HL-60/S4 treated with phorbol 12-myristate 13-acetate at 8.2 ng/mL for 4 days and 3 days (cell line): ENCODE measurements at regions not wholly inside any gene's neighbourhood (a gene's known extent, or its start where the extent isn't known, plus 50 kb on each side); places are given as distances from the start of the nearest gene placed in this dataset.
"Not testable (repeated sequence)": the region's sequence is repeated elsewhere in the genome, so short reads cannot be mapped to it uniquely, and the experiment has no call there.

ENCODE experiments used
- in situ Hi-C: fragments of 300-500 bp; cut with MboI; formaldehyde crosslinking; loops from 2 replicates; pipeline ENCODE4 v1.15.0; 2022; ENCODE audit warnings: low sequenced_read_pairs

DNA sequence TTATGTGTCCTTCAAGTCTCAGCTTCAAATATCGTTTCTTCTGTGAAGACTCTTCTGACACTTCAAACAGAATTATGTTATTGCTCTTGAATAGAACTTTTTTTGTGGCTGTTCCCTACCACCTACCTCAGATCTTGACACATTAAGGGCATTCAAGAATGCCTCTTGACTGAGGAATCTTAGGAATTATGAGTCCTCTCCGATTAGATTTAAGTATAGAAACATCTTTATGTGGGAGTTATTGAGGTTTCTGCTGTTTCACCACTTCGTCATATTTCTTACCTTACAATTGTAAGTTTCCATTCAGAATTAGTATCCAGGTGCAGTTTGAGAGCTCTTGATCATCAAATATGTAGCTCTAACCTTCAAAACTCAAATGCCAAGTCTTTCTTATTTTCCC, 324.2 kb upstream of the NUDT12 start:
- in situ Hi-C loops = no loop called here

- in situ Hi-C loops = no loop called here
Observed at GRCh38 chr5:103883143-103883542, 320.6 kb upstream of the NUDT12 start.

DNA sequence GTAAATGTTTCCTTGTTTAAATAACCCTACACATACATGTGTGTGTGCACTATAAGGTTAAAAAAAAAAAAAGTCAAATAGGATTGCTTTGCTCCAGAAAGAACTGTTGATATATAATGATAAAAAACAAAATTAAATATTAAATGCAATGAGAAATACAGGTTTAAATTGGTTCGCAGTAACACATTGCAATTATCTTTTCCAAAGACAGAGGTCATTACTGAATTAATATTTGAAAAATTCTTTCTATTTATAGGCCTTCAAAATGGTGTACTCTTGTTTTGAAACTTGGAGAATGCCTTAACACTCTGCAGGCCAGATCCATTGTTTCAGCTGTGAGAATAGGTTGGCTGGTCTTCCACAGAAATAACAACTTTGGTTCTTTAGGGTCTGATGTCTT, 319.0 kb upstream of the NUDT12 start:
- in situ Hi-C loops = no loop called here

DNA sequence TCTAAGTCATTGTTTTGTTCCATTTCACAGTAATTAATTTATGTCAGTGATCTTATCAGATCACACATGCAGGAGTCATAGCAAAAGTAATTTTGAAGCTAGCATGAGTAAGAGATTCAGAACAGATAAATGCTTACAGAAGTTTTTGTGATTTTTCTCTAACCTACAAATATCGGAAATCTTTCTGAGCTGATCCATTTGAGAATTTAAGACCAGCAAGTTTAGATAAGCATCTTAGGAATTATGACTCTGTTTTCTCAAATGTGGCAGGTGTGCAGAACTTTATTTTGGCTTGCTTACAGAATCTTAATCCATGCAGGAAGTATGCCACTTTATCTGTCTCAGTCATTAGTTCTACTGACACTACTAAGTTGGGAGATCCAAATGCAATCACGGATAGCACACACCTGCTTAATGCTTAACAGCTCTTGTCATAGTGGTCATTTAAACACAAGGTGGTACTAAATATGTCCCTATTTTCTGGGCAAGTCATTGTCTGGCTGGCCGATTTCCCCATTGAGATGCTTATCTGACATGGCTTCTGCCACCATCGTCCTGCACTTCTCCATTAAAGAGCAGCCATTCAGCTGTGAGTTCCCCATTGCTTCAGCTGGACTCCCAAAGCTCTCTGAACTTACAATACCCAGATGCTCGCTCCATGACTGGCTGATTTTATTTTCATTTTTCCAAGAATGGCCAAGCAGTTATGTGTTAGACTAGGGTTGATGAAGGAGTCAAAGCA, 305.4 kb upstream of the NUDT12 start:
- in situ Hi-C loops = no loop called here

DNA sequence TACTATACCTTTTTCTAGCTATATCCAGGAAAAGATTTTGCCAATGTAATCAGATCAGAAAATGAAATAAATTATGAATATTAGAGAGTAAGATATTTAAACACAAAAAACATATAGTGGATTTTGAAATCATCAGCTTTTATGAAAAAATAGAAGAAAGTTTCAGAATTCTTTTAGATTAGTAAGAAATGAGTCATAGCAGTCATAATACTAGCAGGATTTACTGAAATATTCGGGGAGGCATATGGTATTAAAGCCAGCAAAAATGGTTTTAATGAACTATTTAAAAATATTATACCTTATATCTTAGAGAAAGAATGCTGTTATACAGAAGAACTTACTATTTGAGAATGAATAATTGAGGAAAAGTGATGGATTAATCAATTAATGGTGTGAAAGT, 303.6 kb upstream of the NUDT12 start:
- in situ Hi-C loops = no loop called here

DNA sequence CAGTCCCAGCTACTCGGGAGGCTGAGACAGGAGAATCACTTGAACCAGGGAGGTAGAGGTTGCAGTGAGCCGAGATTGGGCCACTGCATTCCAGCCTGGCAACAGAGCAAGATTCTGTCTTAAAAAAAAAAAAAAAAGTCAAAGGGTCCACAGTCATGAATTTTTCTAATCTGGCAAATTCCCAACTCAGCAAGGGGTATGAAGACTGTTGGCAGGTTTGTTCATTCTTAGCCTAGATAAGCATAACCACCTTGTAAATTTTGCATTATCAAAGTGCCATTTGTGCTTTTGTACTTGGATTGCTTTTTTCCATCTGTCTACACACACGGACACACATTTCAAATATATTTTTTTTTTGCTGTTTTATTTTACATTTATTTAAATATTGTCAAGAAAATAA, 299.8 kb upstream of the NUDT12 start:
- in situ Hi-C loops = no loop called here

GRCh38 chr5:103860327-103860726, 297.7 kb upstream of the NUDT12 start:
- in situ Hi-C loops = no loop called here

DNA sequence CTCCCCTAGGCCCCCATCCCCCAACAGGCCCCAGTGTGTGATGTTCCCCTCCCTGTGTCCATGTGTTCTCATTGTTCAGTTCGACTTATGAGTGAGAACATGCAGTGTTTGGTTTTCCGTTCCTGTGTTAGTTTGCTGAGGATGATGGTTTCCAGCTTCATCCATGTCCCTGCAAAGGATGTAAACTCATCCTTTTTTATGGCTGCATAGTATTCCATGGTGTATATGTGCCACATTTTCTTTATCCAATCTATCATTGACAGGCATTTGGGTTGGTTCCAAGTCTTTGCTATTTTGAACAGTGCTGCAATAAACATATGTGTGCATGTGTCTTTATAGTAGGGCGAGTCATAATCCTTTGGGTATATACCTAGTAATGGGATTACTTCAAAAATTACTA, 295.8 kb upstream of the NUDT12 start:
- in situ Hi-C loops = not testable (repeated sequence)

GRCh38 chr5:103851091-103851490, 288.5 kb upstream of the NUDT12 start:
- in situ Hi-C loops = no loop called here

DNA sequence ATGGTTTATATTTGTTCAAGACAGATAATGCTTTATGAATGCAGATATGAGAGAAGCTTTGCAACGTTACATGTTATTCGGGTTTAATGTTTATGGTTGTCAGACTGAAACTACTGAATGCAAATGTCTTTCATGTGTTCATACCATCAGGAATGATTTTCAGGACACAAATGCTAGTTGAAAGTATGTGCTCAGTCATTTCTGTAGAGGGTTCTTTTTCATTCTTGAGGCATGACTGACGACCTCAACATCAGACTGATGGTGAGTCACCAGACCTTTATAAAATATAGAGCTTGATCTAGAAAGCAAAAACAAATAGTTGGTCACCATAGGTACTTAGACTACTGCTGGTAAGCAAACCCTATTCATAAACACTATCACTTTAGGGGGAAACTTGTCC, 287.3 kb upstream of the NUDT12 start:
- in situ Hi-C loops = no loop called here

DNA sequence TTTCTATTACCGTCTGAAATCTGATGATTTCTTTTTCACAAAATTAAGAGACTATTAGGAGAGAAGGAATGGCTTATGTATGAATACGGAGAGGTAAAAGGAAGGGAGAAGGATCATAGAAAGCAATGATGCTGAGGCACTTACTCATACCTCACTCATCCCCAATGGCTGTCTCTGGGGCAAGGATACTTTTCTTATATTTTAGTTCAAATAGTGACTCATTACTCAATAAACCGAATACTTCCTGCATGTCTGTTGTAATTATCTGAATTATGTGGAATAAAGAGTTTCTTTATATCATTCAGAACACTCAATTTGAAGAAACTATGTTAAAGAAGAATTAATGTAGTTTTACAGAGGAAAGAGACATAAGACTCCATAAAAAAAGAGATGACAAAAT, 284.5 kb upstream of the NUDT12 start:
- in situ Hi-C loops = no loop called here

DNA sequence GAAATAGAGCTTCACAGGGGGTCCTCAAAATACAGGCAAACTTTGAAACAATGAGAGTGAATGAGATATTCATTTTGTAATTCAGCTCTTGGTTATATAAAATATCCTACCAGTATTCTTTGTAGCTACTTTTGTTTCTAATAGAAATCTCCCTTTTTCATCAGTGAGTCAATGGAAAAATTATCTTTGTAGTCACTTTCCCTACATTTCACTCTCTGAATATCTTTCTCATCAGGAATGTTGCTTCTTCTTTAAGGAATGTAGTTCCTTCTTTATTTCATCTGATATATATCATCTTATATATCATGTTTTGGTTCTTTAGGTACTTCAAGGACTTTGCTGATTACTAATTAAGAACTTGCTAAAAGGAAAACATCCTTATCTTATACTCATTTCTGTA, 280.3 kb upstream of the NUDT12 start:
- in situ Hi-C loops = no loop called here

- in situ Hi-C loops = no loop called here
Observed at GRCh38 chr5:103840600-103840999, 278.0 kb upstream of the NUDT12 start.

GRCh38 chr5:103834216-103834615, 271.6 kb upstream of the NUDT12 start:
- in situ Hi-C loops = no loop called here

GRCh38 chr5:103829585-103829984, 267.0 kb upstream of the NUDT12 start:
- in situ Hi-C loops = no loop called here

- in situ Hi-C loops = no loop called here
Observed at GRCh38 chr5:103827976-103828375, 265.4 kb upstream of the NUDT12 start.

DNA sequence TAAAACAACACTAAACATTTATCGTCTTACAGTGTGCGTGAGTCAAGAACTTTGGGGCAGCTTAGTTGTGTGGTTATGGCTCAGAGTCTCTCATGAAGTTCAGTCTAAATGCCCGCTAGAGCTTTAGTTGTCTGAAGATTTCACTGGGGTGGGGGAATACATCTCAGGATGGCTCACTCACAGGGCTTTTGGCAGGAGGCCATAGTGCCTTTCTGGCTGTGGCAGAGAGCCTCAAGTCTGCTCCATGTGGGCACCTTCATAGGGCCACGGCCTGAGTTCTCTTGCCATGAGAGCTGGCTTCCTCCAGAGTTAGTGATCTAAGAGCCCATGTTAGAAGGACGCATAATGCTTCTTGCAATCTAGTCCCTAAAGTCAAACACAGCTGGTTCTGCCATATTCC, 258.8 kb upstream of the NUDT12 start:
- in situ Hi-C loops = no loop called here

DNA sequence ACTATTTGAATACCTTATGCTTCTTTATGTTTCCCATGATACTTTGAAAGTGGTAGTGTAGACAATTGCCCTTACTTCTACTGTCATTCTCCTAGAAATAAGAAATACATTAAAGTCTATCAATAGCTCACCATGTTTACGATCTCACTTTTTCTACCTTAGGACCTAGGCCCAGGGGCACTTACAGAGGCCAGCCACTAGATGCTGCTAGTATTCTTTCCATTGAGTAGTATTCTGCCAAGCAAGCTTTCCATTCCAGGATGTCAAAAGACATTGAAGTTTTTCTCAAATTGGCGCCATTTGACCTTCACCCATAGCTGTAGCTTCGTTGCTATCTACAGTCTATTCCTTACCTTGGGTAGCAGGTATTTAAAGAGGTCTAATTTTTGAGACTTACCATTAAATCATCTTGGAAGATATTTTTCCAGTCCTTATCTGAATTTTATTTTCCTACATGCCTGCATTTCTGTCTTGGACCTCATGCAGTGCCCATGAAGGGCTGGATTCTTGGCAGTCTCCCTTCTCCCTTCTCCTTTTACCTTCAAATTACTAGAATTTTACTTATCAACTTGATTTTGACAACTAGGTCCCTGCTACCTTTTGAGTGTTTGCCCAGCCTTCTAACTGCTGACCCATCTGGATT, 246.0 kb upstream of the NUDT12 start:
- in situ Hi-C loops = no loop called here

GRCh38 chr5:103804711-103805110, 242.1 kb upstream of the NUDT12 start:
- in situ Hi-C loops = no loop called here

DNA sequence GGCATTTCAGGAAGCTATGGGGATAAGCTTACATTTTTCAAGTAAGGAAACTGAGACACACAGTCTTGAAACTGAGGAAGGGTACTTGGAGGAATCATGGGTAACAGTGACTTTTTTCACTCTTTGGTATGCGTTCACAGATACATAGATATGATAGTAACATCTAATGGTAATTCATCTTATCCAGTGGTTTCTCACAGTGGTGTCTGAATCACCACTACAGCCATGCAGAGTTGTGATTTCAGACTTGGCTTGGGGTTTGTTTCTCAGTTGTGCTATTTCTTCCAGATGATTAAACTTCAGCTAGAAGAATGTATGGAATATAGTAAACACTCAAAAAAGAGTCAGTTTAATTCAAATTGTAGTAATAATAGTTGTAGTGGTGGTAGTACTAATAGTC, 239.1 kb upstream of the NUDT12 start:
- in situ Hi-C loops = no loop called here

- in situ Hi-C loops = no loop called here
Observed at GRCh38 chr5:103800741-103801495, 238.3 kb upstream of the NUDT12 start.

GRCh38 chr5:103793595-103794182, 231.1 kb upstream of the NUDT12 start:
- in situ Hi-C loops = no loop called here
